SH-SY5Y (cell line): ENCODE measurements at regions not wholly inside any gene's neighbourhood (a gene's known extent, or its start where the extent isn't known, plus 50 kb on each side); places are given as distances from the start of the nearest gene placed in this dataset.

Experiments used
- GATA2 ChIP-seq: IDR thresholded peaks from 2 replicates; pipeline ENCODE4 v1.6.1; 2011; ENCODE audit warnings: mild to moderate bottlenecking, low read depth, low read length
- GATA3 ChIP-seq: IDR thresholded peaks from 2 replicates; pipeline ENCODE4 v1.6.1; 2011; ENCODE audit warnings: low read depth, mild to moderate bottlenecking, low read length, moderate library complexity

DNA sequence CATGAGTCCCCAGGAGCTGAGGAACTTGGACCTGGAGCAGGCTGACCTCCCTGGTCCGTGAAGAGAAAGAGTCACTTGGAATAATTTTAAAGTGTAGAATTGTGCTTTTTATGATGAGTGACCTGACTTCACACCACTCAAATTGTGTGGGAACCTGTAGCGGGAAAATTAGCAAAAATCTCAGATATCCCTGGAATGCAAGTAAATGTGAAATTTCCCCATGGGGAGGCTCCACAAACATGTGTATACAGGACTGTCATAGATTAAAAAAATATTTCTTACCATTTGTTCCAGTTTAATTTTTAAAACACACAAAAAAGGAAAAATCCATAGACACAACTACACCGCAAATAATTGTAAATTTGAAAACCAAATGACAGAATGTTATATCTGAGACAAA is 1079.6 kb upstream of the PABPC4L start:
- TF ChIP-seq GATA3 (no peak), GATA2 (no peak)
